Gastrocnemius medialis (tissue), 4 donors: ENCODE measurements at regions not wholly inside any gene's neighbourhood (a gene's known extent, or its start where the extent isn't known, plus 50 kb on each side); places are given as distances from the start of the nearest gene placed in this dataset.

Source experiments
- CTCF ChIP-seq, 5 experiments: fragments of 450-650 bp in 3 of 5; fragments of 200-600 bp in 2 of 5; sonication (generic) in 2 of 5; IDR thresholded peaks in 4 of 5; conservative IDR thresholded peaks in 1 of 5; 1 replicate in 4 of 5; 2 replicates in 1 of 5; pipeline ENCODE4 v1.5.1; 2016 to 2019; ENCODE audit warnings: antibody characterized with exemption in 5 of 5, mild to moderate bottlenecking in 3 of 5, moderate library complexity in 3 of 5
- POLR2A ChIP-seq, 2 donors: fragments of 450-650 bp; IDR thresholded peaks; one replicate each; pipeline ENCODE4 v1.6.1; 2017; ENCODE audit warnings: antibody characterized with exemption in 2 of 2, mild to moderate bottlenecking in 2 of 2, moderate library complexity in 2 of 2

GRCh38 chr12:70033310-70033709, 208.3 kb downstream of the MYRFL start:
- TF ChIP-seq CTCF (IDR thresholded peaks at IDR 0.05 in 4 of 5, conservative IDR thresholded peaks at IDR 0.05 in 1 of 5): no peak
- no peak for TF ChIP-seq POLR2A (IDR thresholded peaks at IDR 0.05)
